Fibroblast of villous mesenchyme (primary cell): ENCODE measurements at regions not wholly inside any gene's neighbourhood (a gene's known extent, or its start where the extent isn't known, plus 50 kb on each side); places are given as distances from the start of the nearest gene placed in this dataset.

Source experiments
- DNase-seq: peaks from one replicate; pipeline ENCODE4 v3.0.0-alpha.2; 2010; ENCODE audit warnings: low read depth
- H3K4me3 ChIP-seq: 2 replicates; pipeline ENCODE4 v1.5.1; 2011; ENCODE audit warnings: low read depth, mild to moderate bottlenecking, low read length
- CTCF ChIP-seq: IDR thresholded peaks from 2 replicates; pipeline ENCODE4 v1.5.1; 2012; ENCODE audit warnings: low read depth, mild to moderate bottlenecking, low read length; ENCODE audit not compliant: insufficient read depth

DNA sequence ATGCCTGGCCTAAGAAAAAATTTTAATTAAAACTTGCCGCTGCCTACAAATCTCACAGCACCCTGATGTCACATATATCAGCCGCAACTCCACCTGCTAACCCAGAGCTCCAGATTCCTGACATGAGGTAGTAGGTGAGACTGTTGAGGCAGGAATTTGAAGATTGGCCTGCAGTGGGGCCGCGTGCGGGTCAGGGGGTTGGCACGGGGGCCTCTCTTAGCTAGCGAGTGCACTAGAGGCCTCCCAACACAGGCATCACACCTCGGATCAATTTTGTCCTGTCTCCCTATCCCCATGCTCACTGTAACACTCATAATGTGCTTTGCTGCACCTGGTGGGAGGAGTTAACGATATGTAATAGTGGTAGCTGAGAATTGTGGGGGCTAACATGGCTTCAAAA lies 349.8 kb downstream of the CDC5L start:
- no peak for DNase-seq
- no peak overlapping the region for H3K4me3 ChIP-seq
- TF ChIP-seq CTCF, result no peak

DNA sequence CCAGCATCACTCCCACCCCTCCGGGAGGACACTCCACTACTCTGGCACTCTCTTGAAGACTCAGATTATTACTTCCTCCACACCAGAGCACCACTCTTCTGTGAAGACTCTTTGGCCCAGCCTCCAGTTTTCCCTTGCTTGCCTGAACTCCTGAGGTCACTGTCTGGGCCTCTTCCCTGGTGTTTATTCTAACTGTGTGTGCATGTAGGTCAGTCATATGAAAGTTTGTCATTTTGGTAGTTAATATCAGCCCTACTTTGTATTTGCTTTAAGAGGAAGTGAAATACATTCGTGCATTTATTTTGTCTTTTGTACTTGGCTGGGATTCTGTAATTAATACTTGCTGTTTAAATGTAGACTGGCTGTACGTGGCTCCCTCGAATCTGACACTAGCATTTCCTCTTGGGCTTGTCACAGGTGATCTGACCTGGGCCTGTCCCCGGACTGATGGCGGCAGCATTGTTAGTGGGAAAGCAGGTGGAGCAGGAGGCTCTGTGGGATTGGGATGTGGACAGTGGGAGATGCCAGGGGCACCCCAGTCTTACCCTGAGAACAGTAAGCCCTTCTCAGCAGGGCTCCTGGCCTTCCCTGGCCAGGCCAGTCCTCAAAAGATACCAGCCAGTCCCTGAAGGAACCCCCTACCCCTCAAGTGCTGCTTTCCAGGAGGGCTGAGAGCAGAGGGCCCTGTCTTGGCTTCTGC lies 350.5 kb downstream of the CDC5L start:
- no peak overlapping the region for H3K4me3 ChIP-seq
- DNase-seq, result peak; percentile 12
- no peak for TF ChIP-seq CTCF

GRCh38 chr6:44738601-44739146 lies 351.2 kb downstream of the CDC5L start:
- no peak overlapping the region for H3K4me3 ChIP-seq
- no peak for TF ChIP-seq CTCF
- peak; percentile 43 for DNase-seq

GRCh38 chr6:44739181-44739580 lies 351.7 kb downstream of the CDC5L start:
- no peak overlapping the region for H3K4me3 ChIP-seq
- DNase-seq, result no peak
- TF ChIP-seq CTCF, result no peak

GRCh38 chr6:44740566-44741120 lies 353.1 kb downstream of the CDC5L start:
- H3K4me3 ChIP-seq, result no peak overlapping the region
- peak; percentile 19 for DNase-seq
- TF ChIP-seq CTCF, result no peak

GRCh38 chr6:44742201-44742600 lies 354.7 kb downstream of the CDC5L start:
- no peak for TF ChIP-seq CTCF
- H3K4me3 ChIP-seq, result no peak overlapping the region
- DNase-seq, result no peak
